ENCODE measurements at regions not wholly inside any gene's neighbourhood (a gene's known extent, or its start where the extent isn't known, plus 50 kb on each side); places are given as distances from the start of the nearest gene placed in this dataset.
"Not testable (repeated sequence)": the region's sequence is repeated elsewhere in the genome, so short reads cannot be mapped to it uniquely, and the experiment has no call there.

- DNase-seq (ENCODE audit: low spot score) (no peak), ATAC-seq (ENCODE audit: low read depth) (no peak)
- H3K9me3 ChIP-seq (ENCODE audit: severe bottlenecking), result no peaks in the 10 kb centered on the region
- no peaks in the 10 kb centered on the region for H3K36me3 ChIP-seq (ENCODE audit: low read depth)
- no peaks in the 10 kb centered on the region for H3K4me1 ChIP-seq (ENCODE audit: insufficient read depth, poor library complexity, severe bottlenecking)
- TF ChIP-seq CTCF (IDR thresholded peaks at IDR 0.05; ENCODE audit: poor library complexity, severe bottlenecking), result no peak
- no peak overlapping the region for H3K4me3 ChIP-seq (ENCODE audit: severe bottlenecking)
- H3K27me3 ChIP-seq (ENCODE audit: insufficient read depth, poor library complexity, severe bottlenecking), result no peaks in the 10 kb centered on the region
- H3K27ac ChIP-seq (ENCODE audit: poor library complexity, severe bottlenecking), result no peak overlapping the region
Observed at GRCh38 chr12:84470361-84470760, 442.2 kb downstream of the SLC6A15 start.

GRCh38 chr12:84464616-84465015, 448.0 kb downstream of the SLC6A15 start:
- H3K36me3 ChIP-seq (ENCODE audit: low read depth), result no peaks in the 10 kb centered on the region
- H3K4me1 ChIP-seq (ENCODE audit: insufficient read depth, poor library complexity, severe bottlenecking), result no peaks in the 10 kb centered on the region
- DNase-seq (ENCODE audit: low spot score), result no peak
- TF ChIP-seq CTCF (IDR thresholded peaks at IDR 0.05; ENCODE audit: poor library complexity, severe bottlenecking), result no peak
- H3K27ac ChIP-seq (ENCODE audit: poor library complexity, severe bottlenecking), result no peak overlapping the region
- H3K4me3 ChIP-seq (ENCODE audit: severe bottlenecking), result no peak overlapping the region
- no peaks in the 10 kb centered on the region for H3K27me3 ChIP-seq (ENCODE audit: insufficient read depth, poor library complexity, severe bottlenecking)
- ATAC-seq (ENCODE audit: low read depth), result no peak
- no peaks in the 10 kb centered on the region for H3K9me3 ChIP-seq (ENCODE audit: severe bottlenecking)

GRCh38 chr12:84463741-84464495, 448.7 kb downstream of the SLC6A15 start:
- H3K27ac ChIP-seq (ENCODE audit: poor library complexity, severe bottlenecking), result no peak overlapping the region
- H3K9me3 ChIP-seq (ENCODE audit: severe bottlenecking), result no peaks in the 10 kb centered on the region
- no peaks in the 10 kb centered on the region for H3K4me1 ChIP-seq (ENCODE audit: insufficient read depth, poor library complexity, severe bottlenecking)
- TF ChIP-seq CTCF (IDR thresholded peaks at IDR 0.05; ENCODE audit: poor library complexity, severe bottlenecking), result no peak
- H3K4me3 ChIP-seq (ENCODE audit: severe bottlenecking), result no peak overlapping the region
- no peaks in the 10 kb centered on the region for H3K27me3 ChIP-seq (ENCODE audit: insufficient read depth, poor library complexity, severe bottlenecking)
- ATAC-seq (ENCODE audit: low read depth), result no peak
- H3K36me3 ChIP-seq (ENCODE audit: low read depth), result no peaks in the 10 kb centered on the region
- no peak for DNase-seq (ENCODE audit: low spot score)

- DNase-seq (ENCODE audit: low spot score) (no peak), ATAC-seq (ENCODE audit: low read depth) (no peak)
- Histone ChIP-seq H3K9me3 (ENCODE audit: severe bottlenecking) (no peaks in the 10 kb centered on the region), H3K4me1 (ENCODE audit: insufficient read depth, poor library complexity, severe bottlenecking) (no peaks in the 10 kb centered on the region), H3K4me3 (ENCODE audit: severe bottlenecking) (no peak overlapping the region), H3K27ac (ENCODE audit: poor library complexity, severe bottlenecking) (no peak overlapping the region), H3K27me3 (ENCODE audit: insufficient read depth, poor library complexity, severe bottlenecking) (no peaks in the 10 kb centered on the region), H3K36me3 (ENCODE audit: low read depth) (no peaks in the 10 kb centered on the region)
- no peak for TF ChIP-seq CTCF (IDR thresholded peaks at IDR 0.05; ENCODE audit: poor library complexity, severe bottlenecking)
Observed at GRCh38 chr12:84455598-84455997, 457.0 kb downstream of the SLC6A15 start.

GRCh38 chr12:84446478-84446877, 466.1 kb downstream of the SLC6A15 start:
- H3K4me1 ChIP-seq (ENCODE audit: insufficient read depth, poor library complexity, severe bottlenecking); H3K4me3 ChIP-seq (ENCODE audit: severe bottlenecking); ATAC-seq (ENCODE audit: low read depth); H3K27ac ChIP-seq (ENCODE audit: poor library complexity, severe bottlenecking); H3K36me3 ChIP-seq (ENCODE audit: low read depth); DNase-seq (ENCODE audit: low spot score); H3K27me3 ChIP-seq (ENCODE audit: insufficient read depth, poor library complexity, severe bottlenecking); H3K9me3 ChIP-seq (ENCODE audit: severe bottlenecking): not testable (repeated sequence)
